Adipocyte (in vitro differentiated cells): ENCODE measurements at regions not wholly inside any gene's neighbourhood (a gene's known extent, or its start where the extent isn't known, plus 50 kb on each side); places are given as distances from the start of the nearest gene placed in this dataset.
"Not testable (repeated sequence)": the region's sequence is repeated elsewhere in the genome, so short reads cannot be mapped to it uniquely, and the experiment has no call there.

Experiments
- DNase-seq: peaks from one replicate; pipeline ENCODE4 v3.0.0-alpha.2; 2015; ENCODE audit warnings: low read depth
- H3K27me3 ChIP-seq: replicated peaks from 2 replicates; pipeline ENCODE4 v1.7.0; 2013; ENCODE audit warnings: mild to moderate bottlenecking, low read length, moderate library complexity; ENCODE audit not compliant: control insufficient read depth, insufficient read depth
- H3K36me3 ChIP-seq: 2 replicates; pipeline ENCODE4 v1.7.0; 2013; ENCODE audit warnings: low read length, mild to moderate bottlenecking, moderate library complexity; ENCODE audit not compliant: control insufficient read depth, insufficient read depth, severe bottlenecking
- H3K4me1 ChIP-seq: 2 replicates; pipeline ENCODE4 v1.7.0; 2013; ENCODE audit warnings: mild to moderate bottlenecking, low read length, moderate library complexity; ENCODE audit not compliant: control insufficient read depth, insufficient read depth
- H3K4me3 ChIP-seq: 2 replicates; pipeline ENCODE4 v1.7.0; 2013; ENCODE audit warnings: mild to moderate bottlenecking, low read length, moderate library complexity
- H3K9ac ChIP-seq: 2 replicates; pipeline ENCODE4 v1.7.0; 2013; ENCODE audit warnings: mild to moderate bottlenecking, low read length, moderate library complexity
- H3K9me3 ChIP-seq: 2 replicates; pipeline ENCODE4 v1.7.0; 2013; ENCODE audit warnings: mild to moderate bottlenecking, low read length, moderate library complexity; ENCODE audit not compliant: control insufficient read depth

DNA sequence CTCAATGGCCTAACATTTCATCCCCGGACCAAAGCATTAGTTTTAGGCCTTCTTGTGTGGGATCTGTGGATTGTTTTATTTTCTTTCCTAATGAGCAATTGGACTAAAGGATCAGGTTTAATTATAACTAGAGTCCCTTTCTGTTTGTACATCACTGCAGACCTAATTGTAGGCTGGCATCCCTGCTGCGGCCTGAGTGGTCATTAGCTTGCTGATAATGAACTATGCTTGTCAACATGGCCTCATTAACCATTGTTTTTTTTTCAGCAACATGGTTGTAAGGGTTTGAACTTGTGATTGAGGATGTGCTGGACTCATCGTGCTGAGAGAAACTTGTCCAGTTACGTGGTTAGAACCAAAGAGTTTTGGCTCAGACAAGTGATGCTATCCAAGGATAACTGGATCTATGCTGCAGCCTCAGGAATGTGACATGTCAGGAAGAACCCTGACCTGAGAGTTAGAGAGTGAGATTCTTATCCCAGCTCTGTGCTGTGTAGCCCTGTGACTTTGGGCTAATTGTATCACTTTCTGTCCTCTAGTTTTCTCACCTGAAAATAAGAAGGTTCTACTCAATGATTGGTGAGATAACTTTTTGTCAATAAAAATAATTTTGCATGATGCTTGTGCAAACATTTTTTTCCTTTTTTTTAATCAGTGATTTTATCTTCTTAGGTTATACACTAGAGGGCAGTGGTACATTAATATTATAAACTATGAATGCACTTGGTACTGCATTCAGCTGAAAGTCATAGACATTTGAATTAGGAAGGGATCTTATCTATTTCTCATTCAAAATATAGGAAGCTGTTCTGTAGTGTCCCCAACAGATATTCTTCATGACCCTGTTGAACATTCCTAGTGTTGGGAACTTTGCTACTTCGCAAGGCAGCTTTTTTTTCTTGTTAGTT lies 140.9 kb downstream of the RNF144B start:
- Histone ChIP-seq H3K36me3 (no peaks in the 10 kb centered on the region), H3K4me1 (peaks cover 2% of the 10 kb centered on the region), H3K4me3 (no peak overlapping the region), H3K27me3 (no peaks in the 10 kb centered on the region), H3K9me3 (no peaks in the 10 kb centered on the region), H3K9ac (no peak overlapping the region)
- peak; percentile 69 for DNase-seq

DNA sequence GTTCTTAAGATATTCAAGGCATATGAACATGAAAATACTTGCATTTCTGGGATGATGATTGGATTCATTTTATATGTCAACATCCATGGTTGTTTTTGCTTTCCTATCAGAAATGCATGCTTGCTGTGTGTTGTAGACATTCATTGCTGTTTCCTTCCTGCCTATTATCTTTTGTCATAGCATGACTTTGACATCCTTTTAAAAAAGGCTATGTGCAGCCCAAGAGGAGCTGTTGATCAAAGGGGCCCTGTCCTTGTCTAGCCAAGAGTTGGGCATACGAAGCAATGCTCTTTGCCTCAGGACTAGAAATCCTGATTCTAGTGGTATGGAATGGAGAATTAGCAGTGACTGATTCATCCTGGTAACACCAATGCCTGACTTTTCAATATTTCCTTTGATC lies 143.1 kb downstream of the RNF144B start:
- H3K27me3 ChIP-seq: no peaks in the 10 kb centered on the region
- H3K4me3 ChIP-seq: no peak overlapping the region
- no peaks in the 10 kb centered on the region for H3K36me3 ChIP-seq
- DNase-seq: no peak
- no peaks in the 10 kb centered on the region for H3K9me3 ChIP-seq
- no peak overlapping the region for H3K9ac ChIP-seq
- H3K4me1 ChIP-seq: peaks cover 2% of the 10 kb centered on the region

DNA sequence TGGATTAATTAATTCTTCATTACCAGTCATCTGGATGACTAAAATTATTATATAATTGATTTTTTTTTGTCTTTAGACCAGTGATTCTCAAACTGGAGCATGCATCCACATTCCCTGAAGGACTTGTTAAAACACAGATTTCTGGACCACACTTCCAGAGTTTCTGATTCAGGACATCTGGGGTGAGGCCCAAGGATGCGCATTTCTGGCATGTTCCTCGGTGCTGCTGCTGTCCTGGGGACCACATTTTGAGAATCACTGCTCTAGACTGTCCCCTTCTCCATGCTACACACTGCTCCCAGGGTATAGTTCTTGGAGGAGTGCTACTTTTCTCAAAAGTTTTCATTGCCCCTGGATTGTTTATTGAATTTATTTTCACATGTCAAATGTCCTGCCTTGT lies 145.0 kb downstream of the RNF144B start:
- no peaks in the 10 kb centered on the region for H3K9me3 ChIP-seq
- peaks cover 7% of the 10 kb centered on the region for H3K4me1 ChIP-seq
- DNase-seq: no peak
- H3K9ac ChIP-seq: no peak overlapping the region
- no peaks in the 10 kb centered on the region for H3K36me3 ChIP-seq
- H3K27me3 ChIP-seq: no peaks in the 10 kb centered on the region
- no peak overlapping the region for H3K4me3 ChIP-seq

DNA sequence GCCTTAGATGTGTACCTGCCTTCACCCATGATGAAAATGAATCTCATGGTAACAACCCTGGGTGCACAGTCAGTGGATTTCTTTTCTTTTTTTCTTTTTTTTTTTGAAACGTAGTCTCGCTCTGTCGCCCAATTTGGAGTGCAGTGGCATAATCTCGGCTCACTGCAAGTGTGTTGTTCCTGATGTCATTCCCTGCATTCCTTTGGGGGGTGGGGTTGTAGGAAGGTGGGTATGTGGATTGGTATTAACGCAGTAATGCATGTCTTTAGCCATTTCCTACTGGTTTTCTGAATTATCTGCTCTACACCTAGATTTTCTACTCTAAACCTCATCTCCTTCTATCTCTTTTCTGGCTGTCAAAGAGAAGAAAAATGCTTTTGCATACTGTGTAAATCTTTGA lies 146.6 kb downstream of the RNF144B start:
- Histone ChIP-seq H3K27me3 (no peaks in the 10 kb centered on the region), H3K4me3 (no peak overlapping the region)

DNA sequence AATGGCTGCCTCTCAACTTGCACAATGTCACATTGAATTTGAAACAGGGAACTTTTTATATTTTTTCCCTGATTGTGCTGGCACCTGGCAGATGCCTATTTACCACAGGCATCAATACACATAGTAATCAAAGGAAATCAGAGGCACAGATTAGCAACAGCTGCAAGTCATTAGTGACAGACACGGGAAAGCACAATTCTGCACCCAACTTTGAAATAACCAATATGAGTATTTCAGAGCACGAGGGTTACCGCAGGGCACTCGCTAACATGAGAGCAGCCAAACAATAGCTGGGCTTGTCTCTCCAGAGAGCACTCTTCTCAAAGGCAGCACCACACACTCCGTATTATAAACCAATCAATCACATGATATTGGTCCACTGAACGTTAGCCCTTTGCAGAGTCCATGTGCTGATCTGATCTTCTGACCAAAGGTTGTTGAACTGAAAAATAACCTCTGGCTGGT lies 149.5 kb downstream of the RNF144B start:
- H3K4me3 ChIP-seq: no peak overlapping the region
- H3K36me3 ChIP-seq: no peaks in the 10 kb centered on the region
- peaks cover 4% of the 10 kb centered on the region for H3K9me3 ChIP-seq
- DNase-seq: no peak
- H3K9ac ChIP-seq: no peak overlapping the region
- no peaks in the 10 kb centered on the region for H3K27me3 ChIP-seq
- H3K4me1 ChIP-seq: peaks cover 5% of the 10 kb centered on the region

More for the DNA sequence above, 146.6 kb downstream of the RNF144B start:
- Histone ChIP-seq H3K9ac (no peak overlapping the region), H3K4me1 (peaks cover 5% of the 10 kb centered on the region), H3K36me3 (no peaks in the 10 kb centered on the region), H3K9me3 (peaks cover 3% of the 10 kb centered on the region)
- no peak for DNase-seq

DNA sequence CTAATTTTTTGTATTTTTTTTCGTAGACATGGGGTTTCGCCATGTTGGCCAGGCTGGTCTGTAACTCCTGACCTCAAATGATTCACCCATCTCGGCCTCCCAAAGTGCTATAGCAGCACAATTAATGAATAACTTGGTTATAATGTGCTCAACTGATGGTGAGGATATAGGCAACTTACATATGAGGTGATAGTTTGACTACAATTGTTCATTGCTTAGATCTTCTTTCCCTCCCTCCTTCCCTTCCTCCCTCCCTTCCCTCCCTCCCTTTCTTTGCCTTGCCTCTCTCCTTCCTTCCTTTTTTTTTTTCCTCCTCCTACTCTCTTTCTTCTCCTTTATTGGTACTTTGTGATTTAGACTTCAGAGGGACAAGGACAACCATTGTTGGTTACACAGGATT lies 151.2 kb downstream of the RNF144B start:
- Histone ChIP-seq H3K9ac (no peak overlapping the region), H3K27me3 (no peaks in the 10 kb centered on the region), H3K36me3 (no peaks in the 10 kb centered on the region), H3K4me1 (peaks cover 8% of the 10 kb centered on the region), H3K9me3 (peaks cover 4% of the 10 kb centered on the region), H3K4me3 (no peak overlapping the region)
- DNase-seq: no peak

DNA sequence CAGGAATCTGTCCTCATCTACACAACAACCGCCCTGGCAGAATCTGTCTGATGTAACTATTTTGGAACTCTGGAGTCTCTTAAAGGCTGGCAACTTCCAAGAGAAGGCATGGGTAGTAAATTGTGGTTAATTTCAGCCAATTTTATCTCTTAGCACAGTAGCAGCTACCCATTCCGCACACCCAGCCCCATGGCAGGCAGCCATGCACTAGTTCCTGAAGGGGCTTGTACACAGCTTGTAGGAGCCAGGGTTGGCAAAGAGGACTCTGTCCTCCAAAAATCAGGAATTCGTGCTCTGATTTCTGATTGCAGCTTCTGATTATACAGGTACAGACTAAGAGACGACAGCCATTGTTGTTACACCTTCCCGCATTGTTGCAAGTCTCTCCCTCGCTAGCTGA lies 155.9 kb downstream of the RNF144B start:
- Histone ChIP-seq H3K27me3 (no peaks in the 10 kb centered on the region), H3K9ac (no peak overlapping the region), H3K4me3 (no peak overlapping the region), H3K36me3 (no peaks in the 10 kb centered on the region), H3K9me3 (peaks cover 12% of the 10 kb centered on the region), H3K4me1 (peaks cover 7% of the 10 kb centered on the region)
- no peak for DNase-seq

DNA sequence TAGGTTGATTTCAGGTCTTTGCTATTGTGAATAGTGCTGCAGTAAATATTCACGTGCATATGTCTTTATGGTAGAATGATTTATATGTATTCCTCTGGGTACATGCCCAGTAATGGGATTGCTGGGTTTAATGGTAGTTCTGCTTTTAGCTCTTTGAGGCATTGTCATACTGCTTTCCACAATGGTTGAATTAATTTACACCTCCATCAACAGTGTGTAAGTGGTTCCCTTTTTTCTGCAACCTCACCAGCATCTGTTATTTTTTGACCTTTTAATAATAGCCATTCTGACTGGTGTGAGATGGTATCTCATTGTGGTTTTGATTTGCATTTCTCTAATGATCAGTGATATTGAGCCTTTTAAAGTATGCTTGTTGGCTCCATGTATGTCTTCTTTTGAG lies 158.0 kb downstream of the RNF144B start:
- not testable (repeated sequence) for H3K4me3 ChIP-seq, H3K9me3 ChIP-seq, H3K36me3 ChIP-seq, H3K9ac ChIP-seq, H3K27me3 ChIP-seq, H3K4me1 ChIP-seq, DNase-seq

DNA sequence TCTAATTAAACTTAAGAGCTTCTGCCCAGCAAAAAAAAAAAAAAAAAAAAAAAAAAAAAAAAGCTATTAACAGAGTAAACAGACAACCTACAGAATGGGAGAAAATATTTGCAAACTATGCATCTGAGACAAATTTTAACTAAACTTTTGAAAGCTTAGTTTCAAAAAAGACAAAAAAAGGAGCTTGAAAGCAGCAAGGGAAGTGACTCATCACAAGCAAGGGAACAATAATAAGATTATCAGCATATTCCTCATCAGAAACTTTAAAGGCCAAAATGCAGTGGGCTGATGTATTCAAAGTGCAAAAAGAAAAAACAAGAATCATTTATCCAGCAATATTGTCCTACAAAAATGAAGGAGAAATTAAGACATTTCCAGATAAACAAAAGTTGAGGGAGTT lies 158.6 kb downstream of the RNF144B start:
- Histone ChIP-seq H3K27me3 (no peaks in the 10 kb centered on the region), H3K9ac (no peak overlapping the region), H3K4me3 (no peak overlapping the region), H3K9me3 (peaks cover 8% of the 10 kb centered on the region), H3K4me1 (peaks cover 10% of the 10 kb centered on the region), H3K36me3 (no peaks in the 10 kb centered on the region)
- no peak for DNase-seq

DNA sequence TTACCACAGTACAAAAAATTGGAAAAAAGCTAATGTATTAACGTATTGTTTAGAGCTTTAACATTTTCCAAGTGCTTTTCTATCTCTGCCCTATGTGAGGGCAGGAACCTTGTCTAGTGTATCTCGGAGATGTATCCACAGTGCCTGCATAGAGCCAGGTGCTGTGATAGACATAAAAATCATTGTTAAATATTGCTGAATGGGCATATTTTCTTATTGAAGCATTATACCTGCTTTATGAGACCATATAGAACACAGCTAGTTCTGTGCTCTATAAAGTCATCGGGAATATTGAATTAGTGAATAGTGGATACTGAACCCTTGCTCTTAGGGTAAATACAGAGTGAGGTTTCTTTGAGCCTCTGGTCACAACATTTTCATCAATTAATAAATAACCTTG lies 163.0 kb downstream of the RNF144B start:
- Histone ChIP-seq H3K4me3 (no peak overlapping the region), H3K9me3 (no peaks in the 10 kb centered on the region), H3K27me3 (no peaks in the 10 kb centered on the region), H3K36me3 (no peaks in the 10 kb centered on the region), H3K9ac (no peak overlapping the region), H3K4me1 (peaks cover 15% of the 10 kb centered on the region)
- no peak for DNase-seq

DNA sequence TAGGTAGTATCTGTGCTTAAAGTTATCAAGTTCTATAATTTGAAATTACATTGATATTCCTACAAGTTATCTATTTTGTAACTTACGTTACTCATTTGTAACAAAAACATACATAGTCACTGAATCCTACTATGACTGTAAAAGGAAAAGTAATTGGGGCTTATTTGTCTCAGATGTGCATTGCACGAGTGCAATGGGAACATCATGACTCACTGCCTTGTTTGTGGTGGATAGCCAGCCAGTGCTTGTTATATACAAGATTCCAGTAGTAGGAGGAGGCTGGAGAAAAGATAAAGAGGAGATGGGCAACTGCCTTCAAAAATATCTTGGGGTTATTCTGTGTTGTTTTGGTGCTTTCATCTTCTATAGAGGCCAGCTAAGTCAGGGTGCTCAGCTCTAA lies 164.1 kb downstream of the RNF144B start:
- H3K4me3 ChIP-seq: no peak overlapping the region
- H3K9me3 ChIP-seq: no peaks in the 10 kb centered on the region
- peaks cover 12% of the 10 kb centered on the region for H3K4me1 ChIP-seq
- no peaks in the 10 kb centered on the region for H3K36me3 ChIP-seq
- H3K27me3 ChIP-seq: no peaks in the 10 kb centered on the region
- no peak overlapping the region for H3K9ac ChIP-seq
- peak; percentile 86 for DNase-seq

DNA sequence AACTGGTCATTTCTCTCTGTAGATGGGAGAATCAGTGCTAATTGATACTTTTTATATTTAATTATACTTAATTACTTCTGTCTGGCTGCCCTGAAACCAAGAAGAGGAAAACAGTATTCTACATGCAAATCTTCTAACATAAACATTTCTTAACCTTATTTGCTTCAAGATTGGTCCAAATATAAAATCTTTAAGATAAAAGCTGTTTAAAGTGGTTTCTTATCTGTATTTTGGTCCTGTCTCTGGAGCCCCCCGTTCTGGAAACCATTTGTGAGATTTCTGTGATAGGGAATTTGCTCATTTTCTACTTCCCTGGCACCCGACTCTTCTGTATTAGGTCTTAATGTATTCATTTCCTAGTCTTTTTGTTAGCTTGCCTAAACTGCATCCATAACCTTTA lies 168.6 kb downstream of the RNF144B start:
- Histone ChIP-seq H3K36me3 (no peaks in the 10 kb centered on the region), H3K9me3 (no peaks in the 10 kb centered on the region), H3K4me1 (peaks cover 14% of the 10 kb centered on the region), H3K9ac (no peak overlapping the region), H3K27me3 (no peaks in the 10 kb centered on the region), H3K4me3 (no peak overlapping the region)
- no peak for DNase-seq
